Inferior parietal cortex (tissue), 1 donor: ENCODE measurements at regions not wholly inside any gene's neighbourhood (a gene's known extent, or its start where the extent isn't known, plus 50 kb on each side); places are given as distances from the start of the nearest gene placed in this dataset.

Experiments used
- DNase-seq: peaks from one replicate; pipeline ENCODE4 v3.0.0-alpha.2; 2016; ENCODE audit errors: extremely low spot score

DNA sequence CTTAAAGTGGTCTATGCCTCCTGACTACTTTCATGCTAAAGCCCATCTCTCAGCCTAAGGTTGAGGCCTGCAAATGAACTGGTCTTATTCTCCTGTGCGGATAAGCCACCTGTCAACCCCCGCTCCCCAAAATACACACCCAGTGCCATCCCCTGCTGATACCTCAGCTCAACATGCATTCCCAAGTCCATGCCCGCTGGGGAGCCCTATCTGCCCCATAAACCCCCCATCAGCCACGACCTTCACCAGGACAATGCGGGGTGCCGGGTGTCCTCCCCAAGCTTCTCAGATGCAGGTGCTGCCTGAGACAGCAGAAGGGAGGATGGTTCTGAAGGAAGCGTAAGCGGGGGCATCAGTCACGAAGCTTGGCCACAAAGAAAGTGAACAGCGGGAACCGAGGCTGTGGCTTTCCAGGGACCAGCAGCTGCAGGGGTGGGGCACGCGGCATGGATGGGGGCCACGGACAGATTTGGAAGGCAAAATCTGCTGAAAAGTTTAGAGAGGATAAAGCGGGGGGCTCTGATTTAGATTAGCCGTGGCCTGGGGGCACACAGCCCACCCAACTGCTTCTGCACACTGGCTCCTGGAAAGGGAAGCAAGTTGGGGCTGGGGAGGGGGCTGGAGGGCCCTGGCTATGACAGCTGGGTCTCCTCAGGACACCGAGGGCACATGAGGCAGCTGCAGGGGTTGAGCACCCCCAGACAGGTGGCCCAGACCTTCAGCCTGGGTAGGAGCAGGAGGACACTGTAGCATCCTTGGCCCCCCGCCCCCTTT is 1391.9 kb downstream of the TBC1D22A start:
- DNase-seq = no peak

DNA sequence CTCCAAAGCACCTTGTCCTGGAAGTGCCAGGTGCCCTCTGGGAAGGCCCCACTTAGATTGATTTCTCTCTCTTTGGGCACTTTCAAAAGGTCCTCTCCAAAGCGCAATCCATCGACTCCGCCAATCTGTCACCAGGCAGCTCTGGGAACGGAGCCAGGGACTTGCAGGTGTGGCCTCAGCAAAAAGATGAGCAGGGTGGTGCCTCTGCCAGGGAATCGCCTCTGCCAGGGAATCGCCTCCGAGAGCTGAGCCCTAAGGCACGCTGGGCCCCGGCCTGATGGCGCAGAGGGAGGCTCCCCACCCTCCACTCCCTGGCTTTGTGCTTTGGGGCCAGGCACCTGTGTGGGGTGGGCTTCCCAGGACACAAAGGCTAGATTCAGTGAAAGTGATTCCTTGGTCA is 1391.3 kb downstream of the TBC1D22A start:
- DNase-seq = no peak

GRCh38 chr22:48152916-48153315 is 1390.5 kb downstream of the TBC1D22A start:
- no peak for DNase-seq

DNA sequence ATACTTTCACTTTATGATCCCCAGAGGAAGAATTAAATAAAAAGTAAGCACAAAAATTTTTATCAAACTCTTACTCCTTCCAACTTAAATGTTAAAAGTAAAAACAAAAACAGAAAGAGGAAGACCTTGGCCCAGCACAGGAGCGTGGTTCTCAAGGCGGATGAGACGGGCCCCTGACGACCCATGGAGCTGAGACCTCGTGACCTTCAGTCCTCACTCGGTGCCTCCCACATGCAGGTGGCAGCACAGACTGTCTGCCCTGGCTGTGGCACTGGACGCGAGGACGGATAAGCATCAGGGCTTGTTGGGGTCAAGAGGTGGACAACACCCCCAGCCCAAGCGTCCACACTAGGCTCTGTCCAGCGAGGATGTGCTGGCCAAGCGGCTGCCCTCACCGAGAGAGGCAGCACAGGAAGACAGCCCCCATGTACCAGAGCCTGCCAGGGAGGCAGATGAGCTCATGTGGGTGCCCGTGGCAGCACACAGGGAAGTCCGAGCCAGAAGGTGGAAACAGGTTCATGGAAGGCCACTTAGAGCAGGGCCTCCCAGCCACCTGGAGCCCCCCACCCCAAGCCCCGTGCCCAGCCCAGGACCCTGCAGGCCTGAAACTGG is 1389.8 kb downstream of the TBC1D22A start:
- DNase-seq = no peak

DNA sequence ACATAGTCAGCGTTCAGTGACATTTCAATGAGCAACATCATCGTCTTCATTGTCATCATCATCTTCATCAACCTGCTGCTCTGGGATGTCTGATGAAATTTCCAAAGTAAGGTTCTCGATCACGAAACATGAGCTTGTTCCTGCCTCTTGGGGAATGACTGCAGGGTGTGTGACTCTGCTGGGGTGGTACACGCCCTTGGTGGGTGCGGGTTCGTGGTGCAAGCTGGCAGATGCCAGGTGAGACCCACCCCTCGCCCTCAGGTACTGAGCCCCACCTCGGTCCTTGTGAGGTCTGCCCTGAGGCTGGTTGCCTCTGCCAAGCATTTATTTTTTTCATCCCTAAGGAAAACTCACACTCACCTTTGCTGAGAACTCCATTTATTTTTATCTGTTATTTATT is 1389.2 kb downstream of the TBC1D22A start:
- DNase-seq = no peak

DNA sequence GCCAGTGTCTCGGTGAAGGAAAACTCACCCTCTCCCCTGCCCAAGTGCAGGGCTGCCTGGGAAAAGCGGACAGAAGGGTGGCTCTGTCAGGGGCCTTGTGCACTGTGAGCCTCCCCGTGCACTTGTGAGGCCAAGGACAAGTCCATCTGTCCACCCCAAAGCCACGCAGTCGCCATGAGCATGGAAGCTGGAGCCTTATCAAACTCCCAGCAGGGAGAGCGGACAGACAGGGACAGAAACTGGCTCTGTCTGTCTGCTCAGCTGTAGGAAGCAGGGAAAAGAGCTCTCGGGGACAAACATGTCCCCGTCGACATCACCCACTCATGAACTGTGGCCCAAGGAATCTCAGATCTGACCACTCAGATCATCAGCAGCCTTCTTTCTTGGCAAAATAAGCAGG is 1385.4 kb downstream of the TBC1D22A start:
- no peak for DNase-seq

GRCh38 chr22:48147404-48147803 is 1385.0 kb downstream of the TBC1D22A start:
- no peak for DNase-seq

DNA sequence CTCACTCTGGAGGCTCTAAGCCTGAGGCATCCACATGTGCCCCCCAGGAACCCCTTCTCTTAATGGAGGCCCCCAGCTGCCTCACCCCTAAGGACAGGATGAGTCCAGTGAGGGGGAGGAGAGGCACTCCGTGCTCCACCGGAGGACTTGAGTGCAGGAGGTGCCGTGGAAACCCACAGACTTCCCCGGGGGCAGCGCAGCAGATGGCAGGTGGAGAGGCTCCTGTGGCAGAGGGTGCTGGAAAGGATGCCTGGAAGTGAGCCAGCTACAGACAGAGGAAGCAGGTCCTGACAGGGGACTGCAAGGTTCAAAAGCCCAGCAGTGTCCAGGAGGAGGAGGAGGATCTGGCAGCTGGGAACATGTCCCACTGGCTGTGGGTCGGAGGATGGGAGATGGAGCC is 1384.0 kb downstream of the TBC1D22A start:
- no peak for DNase-seq

- DNase-seq = no peak
Observed at GRCh38 chr22:48145738-48146137, 1383.3 kb downstream of the TBC1D22A start.

GRCh38 chr22:48144318-48144717 is 1381.9 kb downstream of the TBC1D22A start:
- DNase-seq = no peak

- no peak for DNase-seq
Observed at GRCh38 chr22:48143856-48144255, 1381.4 kb downstream of the TBC1D22A start.

GRCh38 chr22:48142388-48142787 is 1379.9 kb downstream of the TBC1D22A start:
- no peak for DNase-seq

DNA sequence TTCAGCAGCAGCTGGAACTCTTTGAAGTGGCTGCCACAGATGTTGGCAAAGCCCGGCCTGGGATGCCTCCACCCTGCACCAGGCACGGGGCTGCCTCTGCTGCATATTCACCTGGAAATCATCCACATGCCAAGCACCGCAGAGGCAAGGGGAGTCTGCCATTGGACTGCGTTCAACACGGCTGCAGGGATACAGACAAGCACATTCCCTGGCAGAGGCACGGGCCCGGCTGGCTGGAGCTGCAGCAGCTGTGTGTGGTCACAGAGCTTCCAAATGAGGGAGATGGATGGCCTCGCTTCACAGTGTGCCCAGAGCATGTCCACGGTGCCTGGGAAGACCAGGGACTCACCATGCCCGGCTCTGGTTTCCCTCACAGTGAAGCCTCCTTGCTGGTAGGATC is 1378.9 kb downstream of the TBC1D22A start:
- DNase-seq = no peak

GRCh38 chr22:48140261-48140813 is 1377.9 kb downstream of the TBC1D22A start:
- no peak for DNase-seq

GRCh38 chr22:48139776-48140175 is 1377.3 kb downstream of the TBC1D22A start:
- DNase-seq = no peak

GRCh38 chr22:48138855-48139254 is 1376.4 kb downstream of the TBC1D22A start:
- DNase-seq = no peak

- DNase-seq = no peak
Observed at GRCh38 chr22:48138427-48138826, 1376.0 kb downstream of the TBC1D22A start.

DNA sequence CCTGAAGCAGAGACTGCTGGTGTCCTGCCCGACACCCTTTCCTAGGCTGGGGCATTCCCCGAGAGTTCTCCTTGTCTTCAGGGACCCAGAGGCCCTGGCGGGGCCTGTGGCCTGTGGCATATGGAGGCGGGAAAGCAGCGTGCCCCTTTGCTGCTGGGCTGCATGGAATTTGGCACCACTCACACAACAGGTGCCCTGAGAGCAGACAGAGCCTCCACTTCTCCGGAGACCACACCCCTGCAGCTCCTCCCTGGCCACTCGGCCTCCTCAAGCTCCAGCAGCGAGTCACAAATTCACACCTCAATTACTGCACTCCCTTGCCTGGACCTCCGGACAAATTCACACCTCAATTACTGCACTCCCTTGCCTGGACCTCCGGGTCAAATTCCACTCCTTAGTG is 1375.2 kb downstream of the TBC1D22A start:
- DNase-seq = no peak

- DNase-seq = no peak
Observed at GRCh38 chr22:48135592-48135991, 1373.1 kb downstream of the TBC1D22A start.

DNA sequence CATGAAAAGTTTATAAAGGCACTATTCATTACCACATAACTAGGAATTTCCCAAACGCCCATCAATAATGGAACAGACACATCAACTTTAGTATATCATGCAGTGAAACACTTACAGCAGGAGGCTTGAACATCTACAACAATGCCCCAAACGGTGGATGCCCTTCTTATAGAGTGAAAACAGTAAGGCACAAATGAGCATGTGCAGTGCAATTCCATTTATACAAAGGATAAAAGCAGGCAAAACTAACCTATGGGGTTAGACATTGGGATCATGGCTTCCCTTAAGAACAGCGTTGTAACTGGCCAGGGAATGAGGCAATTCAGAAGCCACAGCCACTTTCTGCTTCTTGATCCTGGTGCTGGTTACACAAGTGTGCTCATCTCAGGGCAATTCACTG is 1363.0 kb downstream of the TBC1D22A start:
- no peak for DNase-seq

GRCh38 chr22:48121984-48122383 is 1359.5 kb downstream of the TBC1D22A start:
- no peak for DNase-seq

- no peak for DNase-seq
Observed at GRCh38 chr22:48118654-48119053, 1356.2 kb downstream of the TBC1D22A start.

DNA sequence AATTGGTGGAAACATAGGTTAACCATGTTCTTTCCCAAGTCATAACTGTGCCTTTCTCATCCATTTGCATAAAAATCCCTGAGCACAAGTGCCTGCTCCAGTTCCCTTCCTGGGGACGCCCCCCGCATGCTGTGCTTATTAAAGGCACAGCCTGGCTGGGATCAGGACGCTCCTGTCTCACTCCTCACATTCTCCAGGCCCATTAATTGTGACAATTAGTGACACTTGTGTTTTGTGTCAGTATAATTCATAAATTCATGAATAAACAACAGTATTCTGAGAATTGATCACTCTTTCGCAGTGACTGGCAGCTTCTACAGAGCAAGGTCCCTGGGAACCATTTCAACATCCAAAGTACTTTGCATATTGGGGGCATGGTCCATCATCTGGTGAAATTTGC is 1354.4 kb downstream of the TBC1D22A start:
- no peak for DNase-seq
